Stimulated activated naive CD4-positive, alpha-beta T cell (primary cell): ENCODE measurements at regions not wholly inside any gene's neighbourhood (a gene's known extent, or its start where the extent isn't known, plus 50 kb on each side); places are given as distances from the start of the nearest gene placed in this dataset.
A peak's percentile ranks its signal among the peaks of the same experiment; 100 is the strongest.
"Not testable (repeated sequence)": the region's sequence is repeated elsewhere in the genome, so short reads cannot be mapped to it uniquely, and the experiment has no call there.

Experiments used
- DNase-seq, 6 experiments: peaks; one replicate each; lab custom pipeline; 2025; lab: John Stamatoyannopoulos, UW

- DNase-seq = no peak
Observed at GRCh38 chr12:123061441-123062205, 81.1 kb downstream of the ARL6IP4 start.

GRCh38 chr12:123059500-123059899, 79.0 kb downstream of the ARL6IP4 start:
- DNase-seq = no peak

GRCh38 chr12:123058980-123059379, 78.5 kb downstream of the ARL6IP4 start:
- DNase-seq = no peak

- no peak for DNase-seq
Observed at GRCh38 chr12:123058481-123058880, 78.0 kb downstream of the ARL6IP4 start.

GRCh38 chr12:123057513-123058265, 77.2 kb downstream of the ARL6IP4 start:
- DNase-seq = no peak

GRCh38 chr12:123056709-123057108, 76.2 kb downstream of the ARL6IP4 start:
- DNase-seq = no peak

GRCh38 chr12:123056053-123056452, 75.6 kb downstream of the ARL6IP4 start:
- DNase-seq = no peak

- no peak for DNase-seq
Observed at GRCh38 chr12:123055281-123055766, 74.8 kb downstream of the ARL6IP4 start.

- DNase-seq = no peak
Observed at GRCh38 chr12:123054371-123054770, 73.9 kb downstream of the ARL6IP4 start.

GRCh38 chr12:123051556-123051955, 71.1 kb downstream of the ARL6IP4 start:
- no peak for DNase-seq

GRCh38 chr12:123050913-123051312, 70.4 kb downstream of the ARL6IP4 start:
- no peak for DNase-seq

GRCh38 chr12:123050331-123050831, 69.9 kb downstream of the ARL6IP4 start:
- DNase-seq = no peak

GRCh38 chr12:123049398-123050240, 69.1 kb downstream of the ARL6IP4 start:
- DNase-seq = no peak

- not testable (repeated sequence) for DNase-seq
Observed at GRCh38 chr12:123047892-123048291, 67.4 kb downstream of the ARL6IP4 start.

- no peak for DNase-seq
Observed at GRCh38 chr12:123047289-123047688, 66.8 kb downstream of the ARL6IP4 start.

GRCh38 chr12:123046431-123046830, 66.0 kb downstream of the ARL6IP4 start:
- DNase-seq = no peak

GRCh38 chr12:123045678-123046077, 65.2 kb downstream of the ARL6IP4 start:
- DNase-seq = no peak

- DNase-seq = no peak
Observed at GRCh38 chr12:123044351-123044750, 63.9 kb downstream of the ARL6IP4 start.

GRCh38 chr12:123043536-123044001, 63.1 kb downstream of the ARL6IP4 start:
- peak; percentile 40 to 76 (median 59) for DNase-seq

- no peak for DNase-seq
Observed at GRCh38 chr12:123042833-123043232, 62.4 kb downstream of the ARL6IP4 start.

- DNase-seq = no peak
Observed at GRCh38 chr12:123041811-123042655, 61.6 kb downstream of the ARL6IP4 start.
